HL-60 (cell line): ENCODE measurements at regions not wholly inside any gene's neighbourhood (a gene's known extent, or its start where the extent isn't known, plus 50 kb on each side); places are given as distances from the start of the nearest gene placed in this dataset.

Source experiments
- CTCF ChIP-seq: IDR thresholded peaks from one replicate; pipeline ENCODE4 v1.5.1; 2011; ENCODE audit warnings: low read length, control low read depth, inconsistent platforms; ENCODE audit not compliant: insufficient read depth
- POLR2AphosphoS5 ChIP-seq: IDR thresholded peaks from 2 replicates; pipeline ENCODE4 v1.6.1; 2012; ENCODE audit warnings: low read depth
- REST ChIP-seq: IDR thresholded peaks from 2 replicates; pipeline ENCODE4 v1.6.1; 2012; ENCODE audit warnings: low read depth; ENCODE audit not compliant: insufficient replicate concordance
- SPI1 ChIP-seq: IDR thresholded peaks from 2 replicates; pipeline ENCODE4 v1.6.1; 2012; ENCODE audit warnings: low read depth, mild to moderate bottlenecking, borderline replicate concordance

GRCh38 chr10:88042160-88043100, 179.0 kb downstream of the PTEN start:
- TF ChIP-seq CTCF (no peak), SPI1 (no peak), POLR2AphosphoS5 (no peak), REST (no peak)
